ENCODE measurements at regions not wholly inside any gene's neighbourhood (a gene's known extent, or its start where the extent isn't known, plus 50 kb on each side); places are given as distances from the start of the nearest gene placed in this dataset.

DNA sequence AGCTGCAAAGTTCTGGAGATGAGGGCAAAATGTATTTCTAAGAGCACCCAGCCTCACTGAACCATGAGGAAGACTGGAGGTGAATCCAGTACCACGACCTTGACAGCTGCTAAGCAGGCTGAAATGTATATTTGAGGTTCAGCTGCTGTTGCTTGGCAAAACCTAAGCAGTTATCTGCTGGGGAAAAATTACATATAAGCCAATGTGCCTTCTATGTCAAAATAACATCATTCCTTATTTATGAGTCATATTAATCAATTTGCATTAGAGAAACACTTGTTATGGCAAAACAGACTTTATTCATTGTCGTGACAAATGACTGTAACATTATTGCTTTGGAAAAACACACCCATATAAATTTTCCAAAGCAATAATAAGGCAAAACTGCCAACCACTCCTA, 560.5 kb upstream of the NR5A2 start:
- TF ChIP-seq, protein P1, sequence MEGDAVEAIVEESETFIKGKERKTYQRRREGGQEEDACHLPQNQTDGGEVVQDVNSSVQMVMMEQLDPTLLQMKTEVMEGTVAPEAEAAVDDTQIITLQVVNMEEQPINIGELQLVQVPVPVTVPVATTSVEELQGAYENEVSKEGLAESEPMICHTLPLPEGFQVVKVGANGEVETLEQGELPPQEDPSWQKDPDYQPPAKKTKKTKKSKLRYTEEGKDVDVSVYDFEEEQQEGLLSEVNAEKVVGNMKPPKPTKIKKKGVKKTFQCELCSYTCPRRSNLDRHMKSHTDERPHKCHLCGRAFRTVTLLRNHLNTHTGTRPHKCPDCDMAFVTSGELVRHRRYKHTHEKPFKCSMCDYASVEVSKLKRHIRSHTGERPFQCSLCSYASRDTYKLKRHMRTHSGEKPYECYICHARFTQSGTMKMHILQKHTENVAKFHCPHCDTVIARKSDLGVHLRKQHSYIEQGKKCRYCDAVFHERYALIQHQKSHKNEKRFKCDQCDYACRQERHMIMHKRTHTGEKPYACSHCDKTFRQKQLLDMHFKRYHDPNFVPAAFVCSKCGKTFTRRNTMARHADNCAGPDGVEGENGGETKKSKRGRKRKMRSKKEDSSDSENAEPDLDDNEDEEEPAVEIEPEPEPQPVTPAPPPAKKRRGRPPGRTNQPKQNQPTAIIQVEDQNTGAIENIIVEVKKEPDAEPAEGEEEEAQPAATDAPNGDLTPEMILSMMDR (IDR thresholded peaks at IDR 0.05), result no peak
- no peak for TF ChIP-seq POLR2A (IDR thresholded peaks at IDR 0.05)
